Suprapubic skin (tissue), 4 donors: ENCODE measurements at regions not wholly inside any gene's neighbourhood (a gene's known extent, or its start where the extent isn't known, plus 50 kb on each side); places are given as distances from the start of the nearest gene placed in this dataset.

Experiments
- DNase-seq, 2 donors: peaks; one replicate each; pipeline ENCODE4 v3.0.0-alpha.2; 2019; ENCODE audit warnings: low spot score in 2 of 2
- H3K27ac ChIP-seq: fragments of 200-600 bp; sonication (generic); one replicate; pipeline ENCODE4 v1.5.1; 2019
- H3K27me3 ChIP-seq: fragments of 200-600 bp; sonication (generic); one replicate; pipeline ENCODE4 v1.5.1; 2019
- H3K36me3 ChIP-seq: fragments of 200-600 bp; sonication (generic); one replicate; pipeline ENCODE4 v1.5.1; 2019
- H3K4me1 ChIP-seq: fragments of 200-600 bp; sonication (generic); one replicate; pipeline ENCODE4 v1.5.1; 2019
- H3K4me3 ChIP-seq: fragments of 200-600 bp; sonication (generic); one replicate; pipeline ENCODE4 v1.5.1; 2019; ENCODE audit warnings: mild to moderate bottlenecking
- H3K9me3 ChIP-seq: fragments of 200-600 bp; sonication (generic); one replicate; pipeline ENCODE4 v1.5.1; 2019
- CTCF ChIP-seq, 2 donors: fragments of 200-600 bp in 1 of 2; fragments of 450-650 bp in 1 of 2; sonication (generic) in 1 of 2; IDR thresholded peaks; one replicate each; pipeline ENCODE4 v1.5.1; 2016 to 2019; ENCODE audit warnings: antibody characterized with exemption in 2 of 2, mild to moderate bottlenecking in 1 of 2, moderate library complexity in 1 of 2
- EP300 ChIP-seq: sonication (generic); formaldehyde crosslinking; IDR thresholded peaks from one replicate; pipeline ENCODE4 v1.6.1; 2017; ENCODE audit warnings: antibody characterized with exemption
- POLR2A ChIP-seq, 2 donors: fragments of 450-650 bp; IDR thresholded peaks; one replicate each; pipeline ENCODE4 v1.6.1; 2017; ENCODE audit warnings: antibody characterized with exemption in 2 of 2, mild to moderate bottlenecking in 2 of 2, moderate library complexity in 2 of 2
- POLR2AphosphoS5 ChIP-seq, 3 donors: sonication (generic); formaldehyde crosslinking; IDR thresholded peaks; one replicate each; pipeline ENCODE4 v1.6.1; 2017; ENCODE audit warnings: antibody characterized with exemption in 3 of 3
- WGBS: methylation state at CpG from one replicate; pipeline ENCODE4 v1.1.5; 2018; 5-methylcytosine and 5-hydroxymethylcytosine counted together

DNA sequence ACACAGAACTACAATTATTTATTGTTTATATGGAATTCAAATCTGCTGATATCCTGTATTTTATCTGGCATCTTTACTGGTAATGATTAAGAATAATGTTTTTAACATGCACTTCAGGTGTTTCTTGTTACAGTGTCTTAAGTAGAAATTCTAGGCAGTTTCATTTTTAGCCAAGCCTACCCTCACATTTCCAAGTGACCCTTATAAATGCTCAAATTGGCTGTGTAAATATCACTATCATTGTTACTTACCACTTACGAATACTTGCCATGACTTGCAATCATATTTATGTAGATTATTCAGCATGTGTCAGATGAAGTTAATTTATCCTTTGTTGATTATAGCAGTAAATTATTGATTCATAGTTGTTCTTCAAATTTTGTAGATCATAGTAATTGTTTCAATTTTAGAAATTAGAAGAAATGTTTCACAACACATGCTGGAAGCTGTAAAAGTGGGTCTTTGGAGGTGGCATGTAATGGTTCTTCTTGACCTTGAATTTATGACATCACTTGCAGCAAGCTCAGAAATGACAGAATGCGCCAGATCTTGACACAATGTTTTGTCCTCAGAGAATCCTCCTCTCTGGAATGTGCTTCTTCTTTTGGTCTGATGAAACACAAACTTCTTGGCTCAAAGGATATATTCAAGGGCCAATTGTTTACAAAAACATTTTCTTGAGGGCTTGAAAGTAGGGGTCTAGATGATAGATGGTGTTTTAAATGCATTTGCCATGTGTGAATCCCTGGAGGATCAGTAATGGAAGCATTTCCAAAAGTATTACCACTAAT lies 471.8 kb downstream of the COL12A1 start:
- 57% methylated on average over 2 of the region's 2 CpGs for WGBS
- TF ChIP-seq CTCF (IDR thresholded peaks at IDR 0.05) (no peak), POLR2AphosphoS5 (IDR thresholded peaks at IDR 0.05) (peak in 2 of 3 donors; percentile 48 to 72)
- H3K27ac ChIP-seq: peak overlapping the region; percentile 73

DNA sequence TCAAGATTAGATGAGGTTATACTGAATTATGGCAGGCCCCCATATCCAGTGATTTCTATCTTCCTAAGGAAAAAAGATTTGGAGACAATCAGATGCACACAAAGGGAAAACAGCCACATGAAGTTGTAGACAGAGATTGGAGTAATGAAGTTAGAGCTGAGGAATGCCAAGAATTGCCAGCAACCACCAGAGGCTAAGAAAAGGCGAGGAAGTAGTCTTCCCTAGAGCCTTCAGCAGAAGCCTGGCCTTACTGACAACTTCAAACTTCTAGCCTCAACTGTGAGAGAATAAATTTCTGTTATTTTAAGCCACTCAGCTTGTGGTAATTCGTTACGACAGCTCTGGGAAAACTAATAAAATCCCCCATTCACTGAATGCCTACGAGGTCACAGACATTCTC lies 473.9 kb downstream of the COL12A1 start:
- Histone ChIP-seq H3K36me3 (no peaks in the 10 kb centered on the region), H3K4me1 (no peaks in the 10 kb centered on the region), H3K9me3 (no peaks in the 10 kb centered on the region), H3K27ac (no peak overlapping the region), H3K4me3 (no peak overlapping the region), H3K27me3 (no peaks in the 10 kb centered on the region)
- DNase-seq: no peak
- TF ChIP-seq POLR2AphosphoS5 (IDR thresholded peaks at IDR 0.05) (no peak), POLR2A (IDR thresholded peaks at IDR 0.05) (no peak), CTCF (IDR thresholded peaks at IDR 0.05) (no peak), EP300 (no peak)
- WGBS: 58% methylated on average over 4 of the region's 4 CpGs

More for the DNA sequence above, 471.8 kb downstream of the COL12A1 start:
- Histone ChIP-seq H3K36me3 (no peaks in the 10 kb centered on the region), H3K4me1 (no peaks in the 10 kb centered on the region), H3K9me3 (no peaks in the 10 kb centered on the region), H3K27me3 (no peaks in the 10 kb centered on the region), H3K4me3 (no peak overlapping the region)
- DNase-seq: no peak

DNA sequence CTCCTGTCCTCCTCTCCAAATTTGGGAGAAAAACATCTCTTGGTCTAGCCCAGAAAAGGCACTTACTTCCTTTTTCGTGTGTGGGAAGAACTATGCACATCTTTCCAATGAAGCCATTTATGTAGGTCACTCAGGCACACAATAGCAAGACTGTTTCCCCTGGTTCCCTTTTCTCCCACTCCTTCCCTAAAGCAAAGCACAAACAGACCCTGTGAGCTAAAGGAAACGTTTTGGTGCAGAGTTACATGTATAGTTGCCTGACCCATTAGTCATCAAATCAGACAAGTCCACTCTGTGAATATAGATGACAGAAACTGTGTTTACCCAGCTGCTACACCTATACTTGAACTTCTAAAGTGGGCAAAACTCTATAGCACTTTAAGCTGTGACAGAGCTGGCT lies 474.6 kb downstream of the COL12A1 start:
- TF ChIP-seq POLR2AphosphoS5 (IDR thresholded peaks at IDR 0.05) (no peak), EP300 (no peak), POLR2A (IDR thresholded peaks at IDR 0.05) (no peak), CTCF (IDR thresholded peaks at IDR 0.05) (no peak)
- no peak for DNase-seq
- WGBS: 30% methylated on average over 2 of the region's 2 CpGs

DNA sequence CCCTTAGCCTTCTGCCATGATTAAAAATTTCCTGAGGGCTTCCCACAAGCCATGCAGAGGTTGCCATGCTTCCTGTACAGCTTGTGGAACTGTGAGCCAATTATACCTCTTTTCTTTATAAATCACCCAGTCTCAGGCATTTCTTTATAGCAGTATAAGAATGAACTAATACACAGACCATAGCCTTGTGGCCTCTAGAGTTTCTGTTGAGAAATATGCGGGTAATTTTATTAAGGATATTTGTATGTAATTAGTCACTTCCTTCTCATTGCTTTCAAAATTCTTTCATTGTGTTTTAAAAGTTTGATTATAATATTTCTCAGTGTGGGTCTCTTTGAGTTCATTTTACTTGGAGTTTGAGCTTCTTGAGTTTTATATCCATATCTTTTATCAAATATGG lies 484.9 kb downstream of the COL12A1 start:
- Histone ChIP-seq H3K36me3 (no peaks in the 10 kb centered on the region), H3K4me3 (no peak overlapping the region), H3K4me1 (no peaks in the 10 kb centered on the region), H3K27me3 (no peaks in the 10 kb centered on the region), H3K27ac (no peak overlapping the region), H3K9me3 (peaks cover 5% of the 10 kb centered on the region)
- no peak for TF ChIP-seq POLR2AphosphoS5 (IDR thresholded peaks at IDR 0.05)
- TF ChIP-seq CTCF (IDR thresholded peaks at IDR 0.05): no peak
- no peak for TF ChIP-seq POLR2A (IDR thresholded peaks at IDR 0.05)
- no peak for TF ChIP-seq EP300
- no peak for DNase-seq
- WGBS: 100% methylated on average over 1 of the region's 1 CpG

More for the DNA sequence above, 474.6 kb downstream of the COL12A1 start:
- H3K9me3 ChIP-seq: no peaks in the 10 kb centered on the region
- no peak overlapping the region for H3K27ac ChIP-seq
- H3K36me3 ChIP-seq: no peaks in the 10 kb centered on the region
- no peaks in the 10 kb centered on the region for H3K4me1 ChIP-seq
- H3K4me3 ChIP-seq: no peak overlapping the region
- no peaks in the 10 kb centered on the region for H3K27me3 ChIP-seq

GRCh38 chr6:74717591-74717990 lies 488.3 kb downstream of the COL12A1 start:
- Histone ChIP-seq H3K4me3 (no peak overlapping the region), H3K4me1 (no peaks in the 10 kb centered on the region), H3K27me3 (no peaks in the 10 kb centered on the region), H3K27ac (no peak overlapping the region), H3K36me3 (no peaks in the 10 kb centered on the region), H3K9me3 (peaks cover 6% of the 10 kb centered on the region)
- no peak for DNase-seq
- TF ChIP-seq EP300 (no peak), CTCF (IDR thresholded peaks at IDR 0.05) (no peak), POLR2AphosphoS5 (IDR thresholded peaks at IDR 0.05) (no peak), POLR2A (IDR thresholded peaks at IDR 0.05) (no peak)
